Skeletal muscle tissue (tissue), 3 donors: ENCODE measurements at regions not wholly inside any gene's neighbourhood (a gene's known extent, or its start where the extent isn't known, plus 50 kb on each side); places are given as distances from the start of the nearest gene placed in this dataset.

Source experiments
- H3K27ac ChIP-seq: one replicate; pipeline ENCODE4 v1.7.0; 2013; ENCODE audit warnings: mild to moderate bottlenecking, low read depth, low read length, inconsistent platforms
- H3K27me3 ChIP-seq, 3 donors: one replicate each; pipeline ENCODE4 v1.7.0; 2013; ENCODE audit warnings: low read length in 3 of 3; ENCODE audit not compliant: control insufficient read depth in 3 of 3, insufficient read depth in 3 of 3
- H3K36me3 ChIP-seq, 3 donors: one replicate each; pipeline ENCODE4 v1.7.0; 2013; ENCODE audit warnings: low read length in 3 of 3; ENCODE audit not compliant: control insufficient read depth in 3 of 3, insufficient read depth in 3 of 3
- H3K4me1 ChIP-seq, 3 donors: one replicate each; pipeline ENCODE4 v1.7.0; 2013; ENCODE audit warnings: low read length in 3 of 3, mild to moderate bottlenecking in 3 of 3; ENCODE audit not compliant: control insufficient read depth in 3 of 3, insufficient read depth in 3 of 3
- H3K4me3 ChIP-seq, 3 donors: one replicate each; pipeline ENCODE4 v1.7.0; 2013; ENCODE audit warnings: low read length in 3 of 3
- H3K9ac ChIP-seq, 3 donors: one replicate each; pipeline ENCODE4 v1.7.0; 2013; ENCODE audit warnings: low read length in 3 of 3, mild to moderate bottlenecking in 3 of 3, moderate library complexity in 2 of 3, low read depth in 1 of 3
- H3K9me3 ChIP-seq, 3 donors: one replicate each; pipeline ENCODE4 v1.7.0; 2013; ENCODE audit warnings: low read length in 3 of 3; ENCODE audit not compliant: control insufficient read depth in 3 of 3
- donor health status: Osteomylitis.

GRCh38 chr20:50336661-50337060 is 146.0 kb downstream of the CEBPB start:
- Histone ChIP-seq H3K27me3 (no peaks in the 10 kb centered on the region), H3K27ac (no peak overlapping the region), H3K36me3 (no peaks in the 10 kb centered on the region), H3K9me3 (no peaks in the 10 kb centered on the region), H3K4me1 (peaks cover 9 to 30% (median 10%) of the 10 kb centered on the region in 3 donors), H3K9ac (no peak overlapping the region), H3K4me3 (no peak overlapping the region)

GRCh38 chr20:50337521-50338466 is 147.2 kb downstream of the CEBPB start:
- no peaks in the 10 kb centered on the region for H3K36me3 ChIP-seq
- H3K4me3 ChIP-seq = no peak overlapping the region
- H3K27ac ChIP-seq = no peak overlapping the region
- H3K9me3 ChIP-seq = no peaks in the 10 kb centered on the region
- H3K9ac ChIP-seq = no peak overlapping the region
- no peaks in the 10 kb centered on the region for H3K27me3 ChIP-seq
- peaks cover 9 to 21% (median 10%) of the 10 kb centered on the region in 3 donors for H3K4me1 ChIP-seq

GRCh38 chr20:50338479-50339391 is 148.1 kb downstream of the CEBPB start:
- Histone ChIP-seq H3K9me3 (no peaks in the 10 kb centered on the region), H3K27me3 (no peaks in the 10 kb centered on the region), H3K27ac (peak overlapping the region; percentile 72), H3K4me3 (no peak overlapping the region), H3K4me1 (peaks cover 7 to 22% (median 7%) of the 10 kb centered on the region in 3 donors), H3K9ac (no peak overlapping the region), H3K36me3 (no peaks in the 10 kb centered on the region)

GRCh38 chr20:50339466-50339901 is 148.9 kb downstream of the CEBPB start:
- Histone ChIP-seq H3K4me3 (no peak overlapping the region), H3K9me3 (no peaks in the 10 kb centered on the region), H3K4me1 (peaks cover 6 to 23% (median 7%) of the 10 kb centered on the region in 3 donors), H3K27me3 (no peaks in the 10 kb centered on the region), H3K27ac (peak overlapping the region; percentile 72), H3K9ac (no peak overlapping the region), H3K36me3 (no peaks in the 10 kb centered on the region)

GRCh38 chr20:50340541-50340940 is 149.9 kb downstream of the CEBPB start:
- Histone ChIP-seq H3K9me3 (no peaks in the 10 kb centered on the region), H3K27me3 (no peaks in the 10 kb centered on the region), H3K27ac (no peak overlapping the region), H3K4me1 (peaks cover 3 to 22% (median 10%) of the 10 kb centered on the region in 3 donors), H3K9ac (no peak overlapping the region), H3K36me3 (no peaks in the 10 kb centered on the region), H3K4me3 (no peak overlapping the region)

GRCh38 chr20:50341050-50341449 is 150.4 kb downstream of the CEBPB start:
- peaks cover 7 to 23% (median 14%) of the 10 kb centered on the region in 3 donors for H3K4me1 ChIP-seq
- H3K9ac ChIP-seq = no peak overlapping the region
- H3K9me3 ChIP-seq = no peaks in the 10 kb centered on the region
- H3K27me3 ChIP-seq = no peaks in the 10 kb centered on the region
- H3K36me3 ChIP-seq = no peaks in the 10 kb centered on the region
- H3K27ac ChIP-seq = no peak overlapping the region
- no peak overlapping the region for H3K4me3 ChIP-seq

- no peaks in the 10 kb centered on the region for H3K27me3 ChIP-seq
- H3K9me3 ChIP-seq = no peaks in the 10 kb centered on the region
- no peaks in the 10 kb centered on the region for H3K36me3 ChIP-seq
- H3K4me3 ChIP-seq = no peak overlapping the region
- no peak overlapping the region for H3K27ac ChIP-seq
- H3K9ac ChIP-seq = no peak overlapping the region
- H3K4me1 ChIP-seq = peaks cover 17 to 34% (median 24%) of the 10 kb centered on the region in 3 donors
These were observed 151.4 kb downstream of the CEBPB start for GRCh38 chr20:50341880-50342637.

GRCh38 chr20:50342638-50343102 is 152.0 kb downstream of the CEBPB start:
- Histone ChIP-seq H3K9ac (no peak overlapping the region), H3K4me3 (no peak overlapping the region), H3K36me3 (no peaks in the 10 kb centered on the region), H3K27me3 (no peaks in the 10 kb centered on the region), H3K27ac (no peak overlapping the region), H3K4me1 (peaks cover 23 to 40% (median 26%) of the 10 kb centered on the region in 3 donors), H3K9me3 (no peaks in the 10 kb centered on the region)

GRCh38 chr20:50343125-50343489 is 152.5 kb downstream of the CEBPB start:
- Histone ChIP-seq H3K4me3 (no peak overlapping the region), H3K27ac (no peak overlapping the region), H3K9ac (no peak overlapping the region), H3K9me3 (no peaks in the 10 kb centered on the region), H3K36me3 (no peaks in the 10 kb centered on the region), H3K4me1 (peaks cover 25 to 41% (median 26%) of the 10 kb centered on the region in 3 donors), H3K27me3 (no peaks in the 10 kb centered on the region)
